ENCODE measurements at regions not wholly inside any gene's neighbourhood (a gene's known extent, or its start where the extent isn't known, plus 50 kb on each side); places are given as distances from the start of the nearest gene placed in this dataset.

DNA sequence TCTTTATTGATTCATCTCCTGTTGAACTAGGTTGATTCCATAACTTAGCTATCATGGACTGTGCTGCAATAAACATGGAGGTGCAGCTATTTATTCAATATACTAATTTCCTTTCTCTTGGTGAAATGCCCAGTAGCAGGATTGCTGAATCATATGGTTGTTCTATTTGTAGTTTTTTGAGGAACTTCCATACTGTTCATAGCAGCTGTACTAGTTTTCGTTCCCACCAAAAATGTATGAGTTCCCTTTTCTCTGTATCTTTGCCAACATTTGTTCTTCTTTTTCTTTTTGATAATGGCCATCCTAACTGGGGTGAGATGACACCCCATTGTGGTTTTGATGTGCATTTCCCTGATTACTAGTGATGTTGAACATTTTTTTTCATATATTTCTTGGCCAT is 87.2 kb upstream of the NAV2 start:
- in situ Hi-C loops (cut with HindIII; ENCODE audit: low pct_unique_long_range_greater_than_20kb, low sequenced_read_pairs), result no loop called here
- intact Hi-C loops (cut with micrococcal nuclease; ENCODE audit: unreplicated experiment), result no loop called here
- Histone ChIP-seq H3K27me3 (ENCODE audit: control insufficient read depth, insufficient read depth, low read length) (no peaks in the 10 kb centered on the region), H3K9me3 (ENCODE audit: control insufficient read depth, insufficient read depth, low read depth, low read length) (no peaks in the 10 kb centered on the region), H3K4me1 (ENCODE audit: control insufficient read depth, insufficient read depth, low read length) (no peaks in the 10 kb centered on the region), H3K4me3 (ENCODE audit: low read depth in 2 of 2, low read length in 2 of 2) (no peak overlapping the region), H3K27ac (ENCODE audit: low read length) (no peak overlapping the region), H3K36me3 (ENCODE audit: control insufficient read depth, insufficient read depth, low read length) (no peaks in the 10 kb centered on the region)
- TF ChIP-seq POLR2AphosphoS5 (IDR thresholded peaks at IDR 0.05; ENCODE audit: low read depth, low read length), result no peak
- TF ChIP-seq, protein P1, sequence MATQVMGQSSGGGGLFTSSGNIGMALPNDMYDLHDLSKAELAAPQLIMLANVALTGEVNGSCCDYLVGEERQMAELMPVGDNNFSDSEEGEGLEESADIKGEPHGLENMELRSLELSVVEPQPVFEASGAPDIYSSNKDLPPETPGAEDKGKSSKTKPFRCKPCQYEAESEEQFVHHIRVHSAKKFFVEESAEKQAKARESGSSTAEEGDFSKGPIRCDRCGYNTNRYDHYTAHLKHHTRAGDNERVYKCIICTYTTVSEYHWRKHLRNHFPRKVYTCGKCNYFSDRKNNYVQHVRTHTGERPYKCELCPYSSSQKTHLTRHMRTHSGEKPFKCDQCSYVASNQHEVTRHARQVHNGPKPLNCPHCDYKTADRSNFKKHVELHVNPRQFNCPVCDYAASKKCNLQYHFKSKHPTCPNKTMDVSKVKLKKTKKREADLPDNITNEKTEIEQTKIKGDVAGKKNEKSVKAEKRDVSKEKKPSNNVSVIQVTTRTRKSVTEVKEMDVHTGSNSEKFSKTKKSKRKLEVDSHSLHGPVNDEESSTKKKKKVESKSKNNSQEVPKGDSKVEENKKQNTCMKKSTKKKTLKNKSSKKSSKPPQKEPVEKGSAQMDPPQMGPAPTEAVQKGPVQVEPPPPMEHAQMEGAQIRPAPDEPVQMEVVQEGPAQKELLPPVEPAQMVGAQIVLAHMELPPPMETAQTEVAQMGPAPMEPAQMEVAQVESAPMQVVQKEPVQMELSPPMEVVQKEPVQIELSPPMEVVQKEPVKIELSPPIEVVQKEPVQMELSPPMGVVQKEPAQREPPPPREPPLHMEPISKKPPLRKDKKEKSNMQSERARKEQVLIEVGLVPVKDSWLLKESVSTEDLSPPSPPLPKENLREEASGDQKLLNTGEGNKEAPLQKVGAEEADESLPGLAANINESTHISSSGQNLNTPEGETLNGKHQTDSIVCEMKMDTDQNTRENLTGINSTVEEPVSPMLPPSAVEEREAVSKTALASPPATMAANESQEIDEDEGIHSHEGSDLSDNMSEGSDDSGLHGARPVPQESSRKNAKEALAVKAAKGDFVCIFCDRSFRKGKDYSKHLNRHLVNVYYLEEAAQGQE (IDR thresholded peaks at IDR 0.05; ENCODE audit: insufficient read depth in 1 of 2, low read depth in 2 of 2, low read length in 1 of 2), result no peak
- TF ChIP-seq, protein P2, sequence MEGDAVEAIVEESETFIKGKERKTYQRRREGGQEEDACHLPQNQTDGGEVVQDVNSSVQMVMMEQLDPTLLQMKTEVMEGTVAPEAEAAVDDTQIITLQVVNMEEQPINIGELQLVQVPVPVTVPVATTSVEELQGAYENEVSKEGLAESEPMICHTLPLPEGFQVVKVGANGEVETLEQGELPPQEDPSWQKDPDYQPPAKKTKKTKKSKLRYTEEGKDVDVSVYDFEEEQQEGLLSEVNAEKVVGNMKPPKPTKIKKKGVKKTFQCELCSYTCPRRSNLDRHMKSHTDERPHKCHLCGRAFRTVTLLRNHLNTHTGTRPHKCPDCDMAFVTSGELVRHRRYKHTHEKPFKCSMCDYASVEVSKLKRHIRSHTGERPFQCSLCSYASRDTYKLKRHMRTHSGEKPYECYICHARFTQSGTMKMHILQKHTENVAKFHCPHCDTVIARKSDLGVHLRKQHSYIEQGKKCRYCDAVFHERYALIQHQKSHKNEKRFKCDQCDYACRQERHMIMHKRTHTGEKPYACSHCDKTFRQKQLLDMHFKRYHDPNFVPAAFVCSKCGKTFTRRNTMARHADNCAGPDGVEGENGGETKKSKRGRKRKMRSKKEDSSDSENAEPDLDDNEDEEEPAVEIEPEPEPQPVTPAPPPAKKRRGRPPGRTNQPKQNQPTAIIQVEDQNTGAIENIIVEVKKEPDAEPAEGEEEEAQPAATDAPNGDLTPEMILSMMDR (IDR thresholded peaks at IDR 0.05), result no peak
- TF ChIP-seq TCF7L2 (IDR thresholded peaks at IDR 0.05; ENCODE audit: low read depth, low read length), result no peak
- no peak for TF ChIP-seq SIN3A (IDR thresholded peaks at IDR 0.05; ENCODE audit: borderline replicate concordance, insufficient read depth, low read depth, low read length)
- ChIA-PET CTCF (no interaction called here), POLR2A (no interaction called here)
- DNase-seq (ENCODE audit: low read depth, low spot score) (no peak), ATAC-seq (no peak)
- no TSS peak for BruUV-seq (replicated peaks)

DNA sequence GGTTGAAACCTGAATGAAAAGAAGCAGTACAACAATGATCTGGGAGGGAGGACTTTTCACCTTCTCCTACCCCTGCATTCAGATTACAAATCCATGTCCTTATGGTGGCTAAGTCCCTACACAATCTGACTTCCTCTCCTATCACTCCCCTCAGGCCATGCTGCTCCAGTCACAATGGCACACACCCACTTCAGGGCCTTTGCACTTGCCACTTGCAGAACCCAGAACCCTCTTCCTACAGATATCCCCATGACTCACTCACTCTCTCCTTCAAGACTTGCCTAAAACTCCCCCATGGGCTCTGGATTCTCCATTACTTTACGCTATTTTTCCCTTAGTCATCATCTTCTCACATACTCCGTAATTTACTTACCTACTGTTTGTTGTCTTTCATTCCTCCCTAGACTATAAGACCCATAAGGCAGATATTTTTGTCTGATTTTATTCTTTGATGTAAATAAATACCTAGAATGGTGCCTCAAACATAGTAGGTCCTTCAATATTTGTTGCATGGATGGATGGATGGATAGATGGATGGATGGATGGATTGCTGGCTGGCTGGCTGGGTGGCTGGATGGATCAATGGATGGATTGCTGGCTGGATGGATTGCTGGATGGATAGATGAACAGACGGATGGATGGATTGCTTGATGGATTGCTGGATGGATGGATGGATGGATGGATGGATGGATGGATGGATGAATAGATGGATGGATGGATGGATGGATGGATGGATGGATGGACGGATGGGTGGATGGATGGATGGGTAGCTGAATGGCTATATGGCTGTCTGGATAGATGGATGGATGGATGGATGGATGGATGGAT is 94.7 kb upstream of the NAV2 start:
- no peak overlapping the region for H3K4me3 ChIP-seq (ENCODE audit: low read depth in 2 of 2, low read length in 2 of 2)
- ChIA-PET POLR2A (no interaction called here), CTCF (no interaction called here)
- H3K9me3 ChIP-seq (ENCODE audit: control insufficient read depth, insufficient read depth, low read depth, low read length), result no peaks in the 10 kb centered on the region
- intact Hi-C loops (cut with micrococcal nuclease; ENCODE audit: unreplicated experiment), result no loop called here
- in situ Hi-C loops (cut with HindIII; ENCODE audit: low pct_unique_long_range_greater_than_20kb, low sequenced_read_pairs), result no loop called here
- no peaks in the 10 kb centered on the region for H3K4me1 ChIP-seq (ENCODE audit: control insufficient read depth, insufficient read depth, low read length)
- no peak for TF ChIP-seq POLR2AphosphoS5 (IDR thresholded peaks at IDR 0.05; ENCODE audit: low read depth, low read length)
- TF ChIP-seq SIN3A (IDR thresholded peaks at IDR 0.05; ENCODE audit: borderline replicate concordance, insufficient read depth, low read depth, low read length), result no peak
- TF ChIP-seq, protein P1 (IDR thresholded peaks at IDR 0.05; ENCODE audit: insufficient read depth in 1 of 2, low read depth in 2 of 2, low read length in 1 of 2), result no peak
- TF ChIP-seq TCF7L2 (IDR thresholded peaks at IDR 0.05; ENCODE audit: low read depth, low read length), result no peak
- TF ChIP-seq, protein P2 (IDR thresholded peaks at IDR 0.05), result no peak
- no peaks in the 10 kb centered on the region for H3K27me3 ChIP-seq (ENCODE audit: control insufficient read depth, insufficient read depth, low read length)
- no peak overlapping the region for H3K27ac ChIP-seq (ENCODE audit: low read length)
- BruUV-seq (replicated peaks), result no TSS peak
- no peak for ATAC-seq
- no peak for DNase-seq (ENCODE audit: low read depth, low spot score)
- no peaks in the 10 kb centered on the region for H3K36me3 ChIP-seq (ENCODE audit: control insufficient read depth, insufficient read depth, low read length)
